HG02943 (cell line): ENCODE measurements at regions not wholly inside any gene's neighbourhood (a gene's known extent, or its start where the extent isn't known, plus 50 kb on each side); places are given as distances from the start of the nearest gene placed in this dataset.

ENCODE experiments used
- ATAC-seq: cut with Tn5 transposase; IDR thresholded peaks from one replicate; pipeline ENCODE4 v1.9.1; 2021; ENCODE audit warnings: mild to moderate bottlenecking, low read depth, moderate library complexity; ENCODE audit not compliant: unreplicated experiment

DNA sequence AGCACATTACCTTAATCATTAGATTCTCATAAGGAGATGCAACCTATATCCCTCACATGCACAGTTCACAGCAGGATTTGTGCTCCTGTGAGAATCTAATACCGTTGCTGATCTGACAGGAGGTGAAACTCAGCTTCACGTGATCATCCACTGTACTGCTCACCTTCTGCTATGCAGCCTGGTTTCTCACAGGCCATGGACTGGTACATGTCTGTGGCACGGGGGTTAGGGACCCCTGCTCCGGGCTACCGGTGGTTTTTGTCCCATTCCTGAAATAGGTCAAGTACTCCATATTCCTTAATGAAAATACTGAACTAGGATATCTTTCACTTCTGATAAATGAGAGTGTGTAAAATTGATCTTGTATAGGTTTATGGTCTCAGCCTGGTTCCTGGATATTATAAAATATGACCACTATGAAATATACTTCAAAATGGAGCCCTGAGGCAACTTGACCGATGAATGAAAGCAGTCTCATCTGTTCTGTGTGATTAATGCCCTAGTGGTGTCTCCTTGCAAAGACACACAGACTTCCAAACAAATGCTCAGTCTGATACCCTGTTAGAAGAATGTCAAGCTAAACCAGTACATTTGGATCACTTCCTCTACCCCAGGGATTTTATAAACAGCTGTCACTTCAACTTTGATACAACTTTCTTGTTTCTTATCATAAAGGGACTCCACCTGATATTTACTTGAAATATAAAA lies 492.9 kb upstream of the ANO3 start:
- no peak for ATAC-seq

DNA sequence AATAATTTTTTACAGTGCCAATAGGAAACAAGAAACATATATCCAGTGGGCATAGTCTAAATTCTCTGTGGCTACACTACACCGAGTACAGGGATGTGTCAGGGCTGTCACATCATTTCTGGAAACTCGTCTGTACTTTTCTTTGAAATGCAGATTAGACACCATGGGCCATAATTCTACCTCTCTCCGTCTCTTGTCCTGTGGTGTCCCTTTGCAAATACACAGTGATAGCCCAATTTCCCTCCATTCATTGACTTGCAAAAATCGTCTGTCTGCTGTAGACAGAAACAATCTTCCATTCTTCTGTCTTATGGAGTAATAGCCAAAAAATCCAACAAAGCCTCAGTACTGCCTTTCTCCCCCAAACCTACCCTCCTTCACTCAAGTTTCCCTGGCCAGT lies 487.1 kb upstream of the ANO3 start:
- no peak for ATAC-seq

- ATAC-seq: no peak
These were observed 476.0 kb upstream of the ANO3 start for GRCh38 chr11:25855916-25856315.

- no peak for ATAC-seq
These were observed 472.2 kb upstream of the ANO3 start for GRCh38 chr11:25859776-25860175.

- ATAC-seq: no peak
These were observed 471.1 kb upstream of the ANO3 start for GRCh38 chr11:25860677-25861450.

DNA sequence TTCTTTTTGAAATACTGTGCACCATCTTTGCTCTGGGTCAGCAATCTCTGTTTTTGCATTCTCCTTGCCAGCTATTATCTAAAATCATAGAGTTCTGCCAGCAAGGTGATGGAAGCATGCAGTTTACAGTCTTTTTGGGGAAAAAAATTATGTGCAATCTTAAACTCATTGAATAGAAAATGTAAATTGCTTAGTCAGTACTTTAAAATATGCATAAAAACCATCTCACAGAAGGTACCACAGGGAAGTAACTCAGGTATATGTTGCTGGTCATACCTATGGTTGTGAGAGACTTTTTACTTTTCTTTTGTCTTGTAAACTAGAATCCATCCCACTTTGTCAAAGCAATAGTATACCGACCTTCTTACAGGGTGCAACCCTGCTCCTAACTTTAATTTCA lies 469.8 kb upstream of the ANO3 start:
- ATAC-seq: no peak

- no peak for ATAC-seq
These were observed 467.9 kb upstream of the ANO3 start for GRCh38 chr11:25863986-25864385.

- no peak for ATAC-seq
These were observed 455.4 kb upstream of the ANO3 start for GRCh38 chr11:25876456-25876965.

- no peak for ATAC-seq
These were observed 445.9 kb upstream of the ANO3 start for GRCh38 chr11:25886036-25886435.

DNA sequence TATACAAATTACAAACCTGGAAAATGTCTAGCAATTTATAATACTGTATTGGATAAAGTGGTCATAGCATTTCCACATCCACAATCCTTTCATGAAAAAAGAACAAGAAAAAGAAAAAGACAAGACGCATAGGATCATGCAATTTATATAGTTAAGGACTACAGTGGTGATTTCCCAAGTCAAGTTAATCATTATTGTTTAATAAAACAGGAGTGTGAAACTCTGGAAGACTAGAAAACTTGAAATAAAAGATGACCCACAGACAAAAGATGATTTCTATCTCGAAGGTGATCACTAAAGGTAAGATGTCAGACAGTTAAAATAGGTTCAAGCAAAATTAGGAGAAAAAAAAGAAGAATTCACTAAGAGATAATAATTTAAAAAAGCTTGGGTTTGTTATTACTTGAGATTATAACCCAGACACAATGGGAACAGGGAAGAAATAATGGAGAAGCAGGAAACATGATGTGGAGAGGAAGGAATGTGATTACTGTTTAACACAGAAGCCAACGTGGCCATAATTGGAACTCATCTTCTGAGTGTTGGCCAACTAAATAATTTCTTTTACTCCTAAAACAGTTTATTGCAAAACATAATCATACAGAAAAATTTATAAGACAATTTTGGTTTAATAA lies 441.2 kb upstream of the ANO3 start:
- no peak for ATAC-seq

GRCh38 chr11:25891960-25892359 lies 440.0 kb upstream of the ANO3 start:
- ATAC-seq: no peak

GRCh38 chr11:25899617-25900160 lies 432.2 kb upstream of the ANO3 start:
- ATAC-seq: no peak

GRCh38 chr11:25900814-25901213 lies 431.1 kb upstream of the ANO3 start:
- no peak for ATAC-seq

GRCh38 chr11:25901415-25901814 lies 430.5 kb upstream of the ANO3 start:
- no peak for ATAC-seq

DNA sequence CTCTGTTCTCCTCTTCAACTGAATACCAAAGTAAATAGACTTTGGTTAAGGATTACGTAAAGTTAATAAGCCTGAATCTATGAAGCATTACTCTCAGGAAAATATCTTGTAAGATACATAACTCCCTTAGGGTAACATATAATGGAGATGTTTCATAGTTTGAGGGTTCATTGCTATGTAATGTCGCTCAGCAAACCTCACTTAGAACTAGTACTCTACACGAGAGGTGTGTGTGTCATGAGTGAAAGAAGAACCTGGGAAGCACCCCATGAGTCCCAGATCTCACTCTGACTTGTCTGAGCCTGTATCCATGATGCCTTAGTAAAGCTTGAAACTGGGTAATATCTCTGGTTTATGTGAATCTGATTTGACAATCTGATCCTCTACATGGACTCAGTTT lies 429.5 kb upstream of the ANO3 start:
- ATAC-seq: no peak

DNA sequence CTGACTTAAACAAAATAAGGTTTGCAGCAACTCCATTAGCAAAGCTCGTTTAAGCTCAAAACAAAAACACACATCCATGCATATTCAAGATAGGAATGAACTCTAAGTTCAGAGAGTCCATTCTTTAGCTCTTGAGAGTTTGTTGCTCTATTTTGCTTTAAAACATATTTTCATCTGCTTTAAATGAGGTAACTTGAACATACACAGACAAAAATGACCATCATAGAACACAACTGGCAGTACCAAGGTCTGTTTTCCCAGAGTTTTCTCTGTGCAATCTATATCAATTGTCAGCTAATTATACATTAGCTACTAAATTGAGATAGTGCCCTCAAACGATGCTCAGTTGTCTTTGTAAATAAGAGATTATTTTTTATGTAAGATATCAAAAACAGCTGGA lies 423.2 kb upstream of the ANO3 start:
- ATAC-seq: no peak

DNA sequence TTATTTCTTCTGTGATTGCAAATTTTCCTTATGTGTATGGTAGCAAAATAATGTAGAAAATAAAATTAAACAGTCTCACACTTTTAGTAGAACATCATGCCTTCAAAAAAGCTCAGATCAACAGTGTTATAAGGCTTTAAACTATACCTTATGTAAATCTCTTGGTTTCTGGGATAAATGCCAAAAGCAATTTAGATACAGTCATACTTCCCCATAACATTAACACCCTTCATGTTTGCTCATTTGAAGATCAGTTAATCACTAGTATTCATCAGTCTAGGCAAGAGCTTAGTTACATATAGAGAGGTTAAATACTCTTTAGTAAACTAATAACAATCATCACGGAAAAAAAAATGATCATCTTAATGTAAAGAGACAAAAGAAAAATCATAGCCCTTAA lies 421.8 kb upstream of the ANO3 start:
- no peak for ATAC-seq

DNA sequence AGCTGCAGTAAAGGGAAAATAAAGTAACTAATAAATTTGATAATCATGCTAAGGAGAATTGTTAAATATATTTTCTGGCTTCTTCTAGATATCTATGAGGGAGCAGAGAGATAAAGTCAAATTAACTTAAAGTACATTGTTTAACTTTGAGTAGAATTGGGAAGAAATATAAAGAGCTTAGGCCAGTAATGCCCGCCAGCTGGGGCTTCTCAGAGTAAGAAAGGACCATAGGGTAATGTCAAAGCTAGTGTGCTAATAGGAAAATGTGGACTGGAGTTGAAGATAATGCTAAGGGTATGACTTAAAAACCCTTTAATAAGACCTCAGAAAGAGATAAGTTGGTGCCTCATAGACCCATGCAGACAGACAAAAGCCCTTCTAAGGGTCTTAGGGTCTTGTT lies 411.6 kb upstream of the ANO3 start:
- ATAC-seq: no peak

- ATAC-seq: no peak
These were observed 407.3 kb upstream of the ANO3 start for GRCh38 chr11:25924586-25924985.

GRCh38 chr11:25925359-25925758 lies 406.6 kb upstream of the ANO3 start:
- ATAC-seq: no peak

DNA sequence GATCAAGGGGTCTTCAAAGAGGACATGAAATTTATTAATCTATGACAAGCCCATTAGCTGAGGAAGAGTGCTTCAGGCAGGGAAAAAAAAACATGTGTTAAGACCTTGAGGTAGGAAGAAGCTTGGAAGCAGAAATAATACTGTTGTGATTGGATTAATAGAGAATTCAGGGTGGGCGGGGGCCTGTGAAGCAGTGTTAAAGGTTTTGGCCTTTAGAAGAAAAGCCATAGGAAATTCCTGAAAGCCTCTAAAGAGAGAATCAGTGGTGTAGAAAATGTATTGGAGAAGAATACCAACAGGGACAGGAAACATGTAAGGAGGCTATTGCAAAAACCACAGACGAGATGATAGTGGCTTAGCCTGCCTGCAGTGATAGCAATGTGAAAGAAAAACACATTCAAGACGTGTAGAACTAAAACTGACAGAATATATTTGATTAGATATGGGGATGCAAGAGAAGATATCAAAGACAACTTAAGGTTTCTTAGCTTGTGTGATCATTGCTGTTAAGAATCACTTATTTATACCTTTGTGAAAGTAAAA lies 404.4 kb upstream of the ANO3 start:
- no peak for ATAC-seq
